AG10803 (cell line): ENCODE measurements at regions not wholly inside any gene's neighbourhood (a gene's known extent, or its start where the extent isn't known, plus 50 kb on each side); places are given as distances from the start of the nearest gene placed in this dataset.
A peak's percentile ranks its signal among the peaks of the same experiment; 100 is the strongest.

Experiments
- DNase-seq: peaks from one replicate; pipeline ENCODE4 v3.0.0; 2010; ENCODE audit warnings: low read depth
- H3K4me3 ChIP-seq: 2 replicates; pipeline ENCODE4 v1.5.1; 2011; ENCODE audit warnings: mild to moderate bottlenecking, low read length, control low read depth
- TF ChIP-seq, protein P1 (sequence below): conservative IDR thresholded peaks from 2 replicates; pipeline ENCODE4 v1.5.1; 2011; ENCODE audit warnings: mild to moderate bottlenecking, low read length, control low read depth, inconsistent platforms

DNA sequence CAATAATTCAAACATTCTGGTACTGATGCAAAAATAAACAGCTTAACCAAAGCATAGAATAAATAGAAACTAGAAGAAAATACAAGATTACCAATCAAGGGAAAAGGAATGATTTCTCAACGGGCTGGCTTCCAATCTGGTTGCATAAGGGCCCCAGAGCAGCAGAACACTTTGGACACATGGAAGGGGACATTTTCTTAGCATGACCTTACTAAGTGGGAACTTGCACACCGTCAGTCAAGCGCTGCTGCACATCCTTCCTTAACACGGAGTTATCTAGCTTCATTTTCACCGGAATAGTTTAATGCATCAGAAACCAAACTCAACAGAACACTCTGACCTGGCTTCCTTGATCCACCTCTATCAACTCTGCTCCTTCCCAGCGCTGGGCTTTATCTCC is 388.5 kb downstream of the VPS13C start:
- H3K4me3 ChIP-seq, result no peak overlapping the region
- TF ChIP-seq, protein P1, sequence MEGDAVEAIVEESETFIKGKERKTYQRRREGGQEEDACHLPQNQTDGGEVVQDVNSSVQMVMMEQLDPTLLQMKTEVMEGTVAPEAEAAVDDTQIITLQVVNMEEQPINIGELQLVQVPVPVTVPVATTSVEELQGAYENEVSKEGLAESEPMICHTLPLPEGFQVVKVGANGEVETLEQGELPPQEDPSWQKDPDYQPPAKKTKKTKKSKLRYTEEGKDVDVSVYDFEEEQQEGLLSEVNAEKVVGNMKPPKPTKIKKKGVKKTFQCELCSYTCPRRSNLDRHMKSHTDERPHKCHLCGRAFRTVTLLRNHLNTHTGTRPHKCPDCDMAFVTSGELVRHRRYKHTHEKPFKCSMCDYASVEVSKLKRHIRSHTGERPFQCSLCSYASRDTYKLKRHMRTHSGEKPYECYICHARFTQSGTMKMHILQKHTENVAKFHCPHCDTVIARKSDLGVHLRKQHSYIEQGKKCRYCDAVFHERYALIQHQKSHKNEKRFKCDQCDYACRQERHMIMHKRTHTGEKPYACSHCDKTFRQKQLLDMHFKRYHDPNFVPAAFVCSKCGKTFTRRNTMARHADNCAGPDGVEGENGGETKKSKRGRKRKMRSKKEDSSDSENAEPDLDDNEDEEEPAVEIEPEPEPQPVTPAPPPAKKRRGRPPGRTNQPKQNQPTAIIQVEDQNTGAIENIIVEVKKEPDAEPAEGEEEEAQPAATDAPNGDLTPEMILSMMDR, result no peak
- DNase-seq, result no peak

DNA sequence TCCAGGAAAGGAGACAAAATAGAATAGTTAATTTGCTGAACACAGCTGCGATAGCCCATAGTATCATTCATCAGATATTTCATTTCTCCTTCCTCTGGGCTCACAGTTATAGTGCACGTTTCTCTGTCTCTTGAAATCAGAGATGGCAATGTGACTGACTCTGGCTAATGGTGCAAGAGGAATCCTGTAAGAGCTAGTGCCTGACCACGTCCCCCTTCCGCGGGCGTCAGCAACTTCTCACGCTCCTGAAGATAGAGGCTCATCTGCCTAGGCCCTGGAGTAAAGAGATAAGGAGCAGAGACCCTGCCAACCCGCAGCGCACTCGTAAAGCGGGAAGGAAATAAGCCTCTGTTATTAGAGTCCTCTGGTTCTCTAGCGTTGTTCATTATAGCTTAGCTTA is 391.8 kb downstream of the VPS13C start:
- TF ChIP-seq, protein P1, result no peak

DNA sequence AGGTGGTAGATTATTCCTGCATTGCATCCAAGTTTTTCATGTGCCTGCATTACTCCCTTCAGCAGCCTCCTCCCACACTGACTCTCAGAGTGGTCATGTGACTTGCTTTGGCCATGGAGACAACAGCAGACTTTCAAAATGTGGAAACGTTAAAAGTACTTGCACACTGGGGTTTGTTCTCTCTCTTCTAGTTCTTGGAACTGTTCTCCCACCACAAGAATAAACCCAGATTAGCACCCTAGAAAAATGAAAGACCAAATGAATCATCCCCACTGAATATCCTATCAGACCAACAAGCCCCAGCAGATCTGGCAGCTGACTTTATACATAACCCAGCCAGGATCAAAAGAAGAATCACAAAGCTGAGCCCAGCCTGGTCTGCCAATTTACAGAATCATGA is 398.5 kb downstream of the VPS13C start:
- DNase-seq, result peak; percentile 11
- TF ChIP-seq, protein P1, result no peak
- H3K4me3 ChIP-seq, result no peak overlapping the region

More for the DNA sequence above, 391.8 kb downstream of the VPS13C start:
- no peak overlapping the region for H3K4me3 ChIP-seq
- no peak for DNase-seq

DNA sequence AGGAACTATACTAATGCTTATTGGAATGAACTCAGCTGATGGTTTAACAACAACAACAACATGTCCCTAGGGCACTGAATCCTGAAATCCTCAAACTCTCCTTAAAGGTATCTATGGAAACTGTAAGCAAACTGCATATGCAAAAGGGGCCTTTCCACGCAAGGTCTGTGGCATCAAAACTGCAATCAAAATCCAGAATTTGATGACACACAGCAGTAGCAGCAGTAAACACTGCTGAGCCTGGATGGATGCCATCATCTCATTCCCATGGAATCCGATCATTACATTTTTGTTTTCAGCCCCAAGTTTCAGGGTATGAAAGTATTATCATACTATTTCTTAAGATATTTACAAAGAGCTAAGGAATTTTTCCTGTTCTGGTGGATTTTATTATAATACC is 399.7 kb downstream of the VPS13C start:
- peak; percentile 94 for DNase-seq
- no peak overlapping the region for H3K4me3 ChIP-seq
- TF ChIP-seq, protein P1, result no peak

DNA sequence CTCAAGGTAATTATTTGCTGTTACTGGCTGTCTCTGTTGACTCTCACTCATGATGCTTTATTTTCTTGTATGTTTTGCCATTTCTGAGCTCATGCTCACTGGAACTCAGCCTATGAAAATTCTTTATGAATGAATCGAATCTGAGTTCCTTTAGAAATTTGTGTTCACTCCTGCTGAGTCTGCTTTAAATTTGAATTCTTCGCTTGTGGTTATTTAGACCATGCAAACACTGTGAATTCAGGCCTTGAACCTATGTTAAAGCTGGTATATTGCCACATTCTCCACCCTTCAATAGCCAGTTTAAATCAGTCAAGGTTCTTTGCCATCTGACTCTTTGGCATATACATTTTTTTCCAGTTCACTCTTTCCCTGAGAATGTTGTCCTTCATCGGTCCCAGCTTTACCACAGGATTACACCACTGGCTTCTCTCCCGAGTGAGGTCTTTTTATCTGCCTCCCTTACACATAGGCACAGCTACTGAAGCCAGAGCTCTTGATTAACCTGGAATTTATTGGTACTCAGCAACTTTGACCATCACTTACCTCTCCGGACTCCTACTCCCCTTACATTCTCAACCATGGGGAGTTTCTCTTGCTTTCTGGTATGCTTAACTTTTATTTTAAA is 400.6 kb downstream of the VPS13C start:
- DNase-seq, result peak; percentile 84
- TF ChIP-seq, protein P1, result no peak
- H3K4me3 ChIP-seq, result no peak overlapping the region

DNA sequence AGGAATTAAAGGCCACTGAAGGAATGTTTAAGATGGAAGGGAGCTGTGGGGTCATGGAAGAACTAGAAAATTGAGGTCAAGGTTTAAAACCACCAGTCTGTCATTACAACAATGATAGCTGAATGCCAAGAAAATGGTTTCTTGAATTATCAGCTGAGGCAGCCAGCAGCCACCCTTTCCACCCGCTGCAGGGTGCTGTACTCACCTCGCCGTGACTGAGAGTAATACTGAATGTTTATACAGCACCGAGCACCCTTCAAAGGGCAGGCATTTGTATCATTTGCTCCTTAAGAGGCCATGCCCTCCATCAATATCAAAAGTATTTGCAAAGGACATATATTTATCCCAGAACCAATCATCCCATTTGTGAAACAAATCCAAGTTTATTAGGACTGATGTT is 402.8 kb downstream of the VPS13C start:
- no peak for DNase-seq
- TF ChIP-seq, protein P1, result no peak
- no peak overlapping the region for H3K4me3 ChIP-seq

DNA sequence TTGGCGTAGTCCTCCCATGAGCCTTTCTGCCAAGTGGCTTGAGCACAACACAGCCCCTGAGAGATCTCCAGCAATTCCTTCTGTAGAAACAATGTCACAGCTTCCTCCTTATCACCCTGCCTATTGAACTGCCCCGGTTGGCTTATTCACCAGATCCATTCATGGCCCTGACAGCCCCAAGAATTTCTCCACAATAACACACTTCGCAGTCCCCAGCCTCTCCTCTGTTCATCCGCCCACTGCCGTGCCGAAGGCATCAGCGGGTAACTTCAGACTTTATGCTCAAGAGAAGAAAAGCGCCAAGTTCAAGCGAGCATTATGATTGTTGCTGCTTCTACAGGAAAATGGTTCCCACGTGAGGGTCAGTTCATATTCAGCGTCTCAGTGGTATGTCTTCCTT is 403.9 kb downstream of the VPS13C start:
- DNase-seq, result no peak
- TF ChIP-seq, protein P1, result no peak
- H3K4me3 ChIP-seq, result no peak overlapping the region
